Liver (tissue), 8 donors: ENCODE measurements at regions not wholly inside any gene's neighbourhood (a gene's known extent, or its start where the extent isn't known, plus 50 kb on each side); places are given as distances from the start of the nearest gene placed in this dataset.

Experiments
- DNase-seq: peaks from one replicate; pipeline ENCODE4 v3.0.0-alpha.2; 2017; ENCODE audit warnings: low spot score
- H3K27ac ChIP-seq, 2 donors: one replicate each; pipeline ENCODE4 v1.7.0; 2013; ENCODE audit warnings: inconsistent platforms in 2 of 2, low read length in 2 of 2, control low read depth in 1 of 2, low read depth in 1 of 2, mild to moderate bottlenecking in 1 of 2
- H3K27me3 ChIP-seq, 4 donors: one replicate each; pipeline versions ENCODE4 v1.6.1 to v1.7.0; 2013; ENCODE audit warnings: low read length in 3 of 4, inconsistent platforms in 1 of 4, mild to moderate bottlenecking in 1 of 4, moderate library complexity in 1 of 4; ENCODE audit not compliant: control insufficient read depth in 4 of 4, insufficient read depth in 4 of 4
- H3K36me3 ChIP-seq, 4 donors: one replicate each; pipeline versions ENCODE4 v1.6.1 to v1.7.0; 2013; ENCODE audit warnings: low read length in 3 of 4, mild to moderate bottlenecking in 3 of 4, low read depth in 1 of 4, moderate library complexity in 1 of 4; ENCODE audit not compliant: control insufficient read depth in 4 of 4, insufficient read depth in 3 of 4
- H3K4me1 ChIP-seq, 4 donors: one replicate each; pipeline versions ENCODE4 v1.6.1 to v1.7.0; 2013; ENCODE audit warnings: low read length in 3 of 4, mild to moderate bottlenecking in 3 of 4, moderate library complexity in 1 of 4; ENCODE audit not compliant: control insufficient read depth in 4 of 4, insufficient read depth in 4 of 4
- H3K4me3 ChIP-seq, 3 donors: one replicate each; pipeline versions ENCODE4 v1.6.1 to v1.7.0; 2013; ENCODE audit warnings: low read length in 3 of 3, control low read depth in 1 of 3, low read depth in 1 of 3, mild to moderate bottlenecking in 1 of 3
- H3K9ac ChIP-seq, 2 donors: one replicate each; pipeline ENCODE4 v1.7.0; 2013; ENCODE audit warnings: low read length in 2 of 2, mild to moderate bottlenecking in 2 of 2, moderate library complexity in 2 of 2, control low read depth in 1 of 2, low read depth in 1 of 2
- H3K9me3 ChIP-seq, 4 donors: one replicate each; pipeline versions ENCODE4 v1.6.1 to v1.7.0; 2013; ENCODE audit warnings: low read length in 3 of 4; ENCODE audit not compliant: control insufficient read depth in 4 of 4
- EGR1 ChIP-seq, 2 donors: IDR thresholded peaks; 2 replicates each; pipeline ENCODE4 v1.6.1; 2016 to 2018; ENCODE audit warnings: antibody characterized with exemption in 2 of 2, low read depth in 2 of 2
- FOXA2 ChIP-seq: IDR thresholded peaks from 2 replicates; pipeline ENCODE4 v1.6.1; 2016; ENCODE audit warnings: antibody characterized with exemption
- HNF4G ChIP-seq: IDR thresholded peaks from 2 replicates; pipeline ENCODE4 v1.6.1; 2016; ENCODE audit warnings: antibody characterized with exemption
- JUND ChIP-seq, 2 donors: IDR thresholded peaks; 2 replicates each; pipeline ENCODE4 v1.6.1; 2016; ENCODE audit warnings: antibody characterized with exemption in 2 of 2
- MAX ChIP-seq: IDR thresholded peaks from 2 replicates; pipeline ENCODE4 v1.6.1; 2016; ENCODE audit warnings: antibody characterized with exemption
- RAD21 ChIP-seq, 2 donors: IDR thresholded peaks; 2 replicates each; pipeline ENCODE4 v1.6.1; 2016; ENCODE audit warnings: antibody characterized with exemption in 2 of 2, mild to moderate bottlenecking in 2 of 2
- RXRA ChIP-seq, 2 donors: IDR thresholded peaks; 2 replicates each; pipeline ENCODE4 v1.6.1; 2017 to 2018; ENCODE audit warnings: antibody characterized with exemption in 2 of 2, mild to moderate bottlenecking in 1 of 2
- TAF1 ChIP-seq: conservative IDR thresholded peaks from 2 replicates; pipeline ENCODE4 v1.6.1; 2016; ENCODE audit warnings: antibody characterized with exemption, mild to moderate bottlenecking
- YY1 ChIP-seq: IDR thresholded peaks from 2 replicates; pipeline ENCODE4 v1.6.1; 2016; ENCODE audit warnings: antibody characterized with exemption, mild to moderate bottlenecking
- WGBS: extraction: QIAGEN DNeasy Blood & Tissue Kit; methylation state at CpG from one replicate; pipeline ENCODE4 v1.1.7; 2013; 5-methylcytosine and 5-hydroxymethylcytosine counted together
- TF ChIP-seq, protein P1 (sequence below): fragments of 150-350 bp; IDR thresholded peaks from 2 replicates; pipeline ENCODE4 v1.5.1; 2017; ENCODE audit warnings: improper control_type of control experiment, low read depth, low read length; ENCODE audit not compliant: missing input control
- TF ChIP-seq, protein P2 (sequence below): IDR thresholded peaks from 2 replicates; pipeline ENCODE4 v1.6.1; 2016; ENCODE audit warnings: antibody characterized with exemption
- TF ChIP-seq, protein P3 (sequence below): IDR thresholded peaks from 2 replicates; pipeline ENCODE4 v1.6.1; 2016; ENCODE audit warnings: antibody characterized with exemption, mild to moderate bottlenecking
- donor health status: healthy.
- donor health status: healthy.
- donor health status: healthy.
- donor health status: healthy.
- donor health status: healthy.

DNA sequence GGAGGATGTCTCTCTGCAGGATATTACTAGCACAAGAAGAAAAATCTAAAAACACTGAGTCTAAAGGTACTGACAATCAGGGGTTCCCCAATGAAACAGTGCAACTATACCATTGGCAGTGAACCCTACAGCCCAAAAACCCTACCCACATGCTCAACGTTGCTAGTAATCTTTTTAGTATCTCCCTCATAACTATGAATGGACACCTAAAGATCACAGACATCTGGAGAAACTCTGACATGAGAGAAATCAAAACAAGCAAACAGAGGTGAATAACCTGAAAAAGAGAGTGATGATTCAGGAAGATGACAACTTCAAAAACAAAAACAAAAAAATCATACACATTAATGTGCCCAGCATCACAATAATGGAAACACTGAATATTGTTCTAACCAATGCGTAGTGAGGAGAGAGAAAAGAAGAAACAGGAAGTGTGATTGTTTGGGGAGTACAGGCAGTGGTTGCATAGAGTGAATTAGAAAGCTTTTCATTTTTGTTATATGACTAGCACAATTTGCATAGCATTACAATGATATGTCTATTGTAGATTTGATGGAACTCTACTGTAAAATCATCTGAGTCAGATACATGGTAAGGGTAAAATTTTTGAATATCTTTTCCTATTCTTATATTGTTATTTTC, 78.9 kb upstream of the FMR1 start (continued):
- TF ChIP-seq MAX = no peak
- no peak for TF ChIP-seq RAD21 (IDR thresholded peaks at IDR 0.05)
- no peak for TF ChIP-seq TAF1
- no peak for TF ChIP-seq JUND (IDR thresholded peaks at IDR 0.05)
- TF ChIP-seq, protein P1, sequence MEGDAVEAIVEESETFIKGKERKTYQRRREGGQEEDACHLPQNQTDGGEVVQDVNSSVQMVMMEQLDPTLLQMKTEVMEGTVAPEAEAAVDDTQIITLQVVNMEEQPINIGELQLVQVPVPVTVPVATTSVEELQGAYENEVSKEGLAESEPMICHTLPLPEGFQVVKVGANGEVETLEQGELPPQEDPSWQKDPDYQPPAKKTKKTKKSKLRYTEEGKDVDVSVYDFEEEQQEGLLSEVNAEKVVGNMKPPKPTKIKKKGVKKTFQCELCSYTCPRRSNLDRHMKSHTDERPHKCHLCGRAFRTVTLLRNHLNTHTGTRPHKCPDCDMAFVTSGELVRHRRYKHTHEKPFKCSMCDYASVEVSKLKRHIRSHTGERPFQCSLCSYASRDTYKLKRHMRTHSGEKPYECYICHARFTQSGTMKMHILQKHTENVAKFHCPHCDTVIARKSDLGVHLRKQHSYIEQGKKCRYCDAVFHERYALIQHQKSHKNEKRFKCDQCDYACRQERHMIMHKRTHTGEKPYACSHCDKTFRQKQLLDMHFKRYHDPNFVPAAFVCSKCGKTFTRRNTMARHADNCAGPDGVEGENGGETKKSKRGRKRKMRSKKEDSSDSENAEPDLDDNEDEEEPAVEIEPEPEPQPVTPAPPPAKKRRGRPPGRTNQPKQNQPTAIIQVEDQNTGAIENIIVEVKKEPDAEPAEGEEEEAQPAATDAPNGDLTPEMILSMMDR = no peak
- TF ChIP-seq, protein P2, sequence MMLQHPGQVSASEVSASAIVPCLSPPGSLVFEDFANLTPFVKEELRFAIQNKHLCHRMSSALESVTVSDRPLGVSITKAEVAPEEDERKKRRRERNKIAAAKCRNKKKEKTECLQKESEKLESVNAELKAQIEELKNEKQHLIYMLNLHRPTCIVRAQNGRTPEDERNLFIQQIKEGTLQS = no peak

- no peak for DNase-seq
- no peaks in the 10 kb centered on the region for H3K27me3 ChIP-seq
- no peaks in the 10 kb centered on the region for H3K36me3 ChIP-seq
- H3K9me3 ChIP-seq = no peaks in the 10 kb centered on the region
- 47% methylated on average over 1 of the region's 1 CpG for WGBS
- H3K4me3 ChIP-seq = no peak overlapping the region
- H3K9ac ChIP-seq = no peak overlapping the region
- H3K27ac ChIP-seq = no peak overlapping the region
- no peak for TF ChIP-seq FOXA2
- TF ChIP-seq JUND (IDR thresholded peaks at IDR 0.05) = no peak
- TF ChIP-seq, protein P1 = peak; percentile 55
- TF ChIP-seq YY1 = no peak
- TF ChIP-seq TAF1 = no peak
- TF ChIP-seq HNF4G = no peak
- TF ChIP-seq RAD21 (IDR thresholded peaks at IDR 0.05) = peak; percentile 60 to 77
- TF ChIP-seq RXRA (IDR thresholded peaks at IDR 0.05) = no peak
- TF ChIP-seq EGR1 (IDR thresholded peaks at IDR 0.05; ENCODE audit: low read depth in 2 of 2) = no peak
- TF ChIP-seq, protein P2 = no peak
- TF ChIP-seq MAX = no peak
- TF ChIP-seq, protein P3, sequence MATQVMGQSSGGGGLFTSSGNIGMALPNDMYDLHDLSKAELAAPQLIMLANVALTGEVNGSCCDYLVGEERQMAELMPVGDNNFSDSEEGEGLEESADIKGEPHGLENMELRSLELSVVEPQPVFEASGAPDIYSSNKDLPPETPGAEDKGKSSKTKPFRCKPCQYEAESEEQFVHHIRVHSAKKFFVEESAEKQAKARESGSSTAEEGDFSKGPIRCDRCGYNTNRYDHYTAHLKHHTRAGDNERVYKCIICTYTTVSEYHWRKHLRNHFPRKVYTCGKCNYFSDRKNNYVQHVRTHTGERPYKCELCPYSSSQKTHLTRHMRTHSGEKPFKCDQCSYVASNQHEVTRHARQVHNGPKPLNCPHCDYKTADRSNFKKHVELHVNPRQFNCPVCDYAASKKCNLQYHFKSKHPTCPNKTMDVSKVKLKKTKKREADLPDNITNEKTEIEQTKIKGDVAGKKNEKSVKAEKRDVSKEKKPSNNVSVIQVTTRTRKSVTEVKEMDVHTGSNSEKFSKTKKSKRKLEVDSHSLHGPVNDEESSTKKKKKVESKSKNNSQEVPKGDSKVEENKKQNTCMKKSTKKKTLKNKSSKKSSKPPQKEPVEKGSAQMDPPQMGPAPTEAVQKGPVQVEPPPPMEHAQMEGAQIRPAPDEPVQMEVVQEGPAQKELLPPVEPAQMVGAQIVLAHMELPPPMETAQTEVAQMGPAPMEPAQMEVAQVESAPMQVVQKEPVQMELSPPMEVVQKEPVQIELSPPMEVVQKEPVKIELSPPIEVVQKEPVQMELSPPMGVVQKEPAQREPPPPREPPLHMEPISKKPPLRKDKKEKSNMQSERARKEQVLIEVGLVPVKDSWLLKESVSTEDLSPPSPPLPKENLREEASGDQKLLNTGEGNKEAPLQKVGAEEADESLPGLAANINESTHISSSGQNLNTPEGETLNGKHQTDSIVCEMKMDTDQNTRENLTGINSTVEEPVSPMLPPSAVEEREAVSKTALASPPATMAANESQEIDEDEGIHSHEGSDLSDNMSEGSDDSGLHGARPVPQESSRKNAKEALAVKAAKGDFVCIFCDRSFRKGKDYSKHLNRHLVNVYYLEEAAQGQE = no peak
- no peaks in the 10 kb centered on the region for H3K4me1 ChIP-seq
Measured at GRCh38 chrX:147838465-147839131, 73.1 kb upstream of the FMR1 start.
